Activated T-helper 2 cell treated with anti-CD3 and anti-CD28 coated beads, Interferon-gamma antibody, Interleukin-2, Interleukin-4, amounts not matched to agents 10 μg/mL and 5 μg/mL and 100 μg/mL, durations not matched to agents 14 hours and 24 hours and 36 hours (primary cell): ENCODE measurements at regions not wholly inside any gene's neighbourhood (a gene's known extent, or its start where the extent isn't known, plus 50 kb on each side); places are given as distances from the start of the nearest gene placed in this dataset.
"Not testable (repeated sequence)": the region's sequence is repeated elsewhere in the genome, so short reads cannot be mapped to it uniquely, and the experiment has no call there.

ENCODE experiments used
- DNase-seq: peaks from one replicate; pipeline ENCODE4 v3.0.0; 2021; ENCODE audit warnings: low spot score
- H3K27ac Mint-ChIP-seq: one replicate; pipeline ENCODE4 v1.8.0; 2021; ENCODE audit warnings: mixed read lengths
- H3K27me3 Mint-ChIP-seq: one replicate; pipeline ENCODE4 v1.8.0; 2021; ENCODE audit warnings: low read depth, mixed read lengths
- H3K36me3 Mint-ChIP-seq: one replicate; pipeline ENCODE4 v1.8.0; 2021; ENCODE audit warnings: low read depth, mixed read lengths
- H3K4me1 Mint-ChIP-seq: one replicate; pipeline ENCODE4 v1.8.0; 2021; ENCODE audit warnings: low read depth, mixed read lengths
- H3K4me3 Mint-ChIP-seq: one replicate; pipeline ENCODE4 v1.8.0; 2021; ENCODE audit warnings: low read depth, mild to moderate bottlenecking, moderate library complexity, mixed read lengths
- H3K9me3 Mint-ChIP-seq: one replicate; pipeline ENCODE4 v1.8.0; 2021; ENCODE audit warnings: mixed read lengths
- intact Hi-C: fragments of 100-400 bp; cut with micrococcal nuclease; formaldehyde crosslinking; loops from one replicate; pipeline ENCODE4 v1.15.1; 2023

- no peaks in the 10 kb centered on the region for H3K36me3 Mint-ChIP-seq
- H3K9me3 Mint-ChIP-seq, result peaks cover 3% of the 10 kb centered on the region
- H3K27ac Mint-ChIP-seq, result no peak overlapping the region
- no peaks in the 10 kb centered on the region for H3K4me1 Mint-ChIP-seq
- DNase-seq, result no peak
- H3K4me3 Mint-ChIP-seq, result no peak overlapping the region
- intact Hi-C loops, result no loop called here
- peaks cover 6% of the 10 kb centered on the region for H3K27me3 Mint-ChIP-seq
Observed at GRCh38 chr10:6864142-6864541, 284.1 kb upstream of the PRKCQ start.

- H3K4me1 Mint-ChIP-seq, result no peaks in the 10 kb centered on the region
- no peak overlapping the region for H3K4me3 Mint-ChIP-seq
- peaks cover 10% of the 10 kb centered on the region for H3K27me3 Mint-ChIP-seq
- no peaks in the 10 kb centered on the region for H3K36me3 Mint-ChIP-seq
- no peak for DNase-seq
- peaks cover 3% of the 10 kb centered on the region for H3K9me3 Mint-ChIP-seq
- no peak overlapping the region for H3K27ac Mint-ChIP-seq
- intact Hi-C loops, result no loop called here
Observed at GRCh38 chr10:6863381-6863780, 283.3 kb upstream of the PRKCQ start.

- intact Hi-C loops, result no loop called here
- Mint-ChIP-seq H3K4me1 (no peaks in the 10 kb centered on the region), H3K9me3 (no peaks in the 10 kb centered on the region), H3K27ac (no peak overlapping the region), H3K36me3 (no peaks in the 10 kb centered on the region), H3K27me3 (peaks cover 26% of the 10 kb centered on the region), H3K4me3 (no peak overlapping the region)
- DNase-seq, result no peak
Observed at GRCh38 chr10:6850452-6850851, 270.4 kb upstream of the PRKCQ start.

DNA sequence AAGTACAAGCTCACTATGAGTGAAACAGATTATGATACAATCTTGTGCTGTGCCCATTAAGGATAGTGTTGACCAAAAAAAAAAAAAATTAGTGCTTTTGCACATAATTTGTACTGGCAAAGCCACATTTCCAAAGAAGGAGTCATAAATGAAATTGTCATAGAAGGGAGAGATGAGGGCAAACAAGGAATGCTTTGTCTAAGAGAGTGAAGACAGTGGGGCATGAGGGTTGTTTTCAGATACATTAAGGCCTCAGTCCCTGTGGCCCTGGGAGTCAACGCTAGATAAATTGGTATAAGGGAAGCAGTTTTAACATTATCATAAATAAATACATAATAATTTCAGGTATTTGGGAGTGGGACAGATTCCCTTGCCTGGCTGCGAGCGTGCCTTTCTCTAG is 267.5 kb upstream of the PRKCQ start:
- intact Hi-C loops, result no loop called here
- Mint-ChIP-seq H3K27ac (no peak overlapping the region), H3K27me3 (peaks cover 24% of the 10 kb centered on the region), H3K9me3 (no peaks in the 10 kb centered on the region), H3K4me3 (no peak overlapping the region), H3K4me1 (no peaks in the 10 kb centered on the region), H3K36me3 (no peaks in the 10 kb centered on the region)
- DNase-seq, result no peak

- no peaks in the 10 kb centered on the region for H3K36me3 Mint-ChIP-seq
- H3K27me3 Mint-ChIP-seq, result peaks cover 18% of the 10 kb centered on the region
- no peak for DNase-seq
- intact Hi-C loops, result no loop called here
- no peak overlapping the region for H3K27ac Mint-ChIP-seq
- H3K4me3 Mint-ChIP-seq, result no peak overlapping the region
- H3K9me3 Mint-ChIP-seq, result no peaks in the 10 kb centered on the region
- peaks cover 2% of the 10 kb centered on the region for H3K4me1 Mint-ChIP-seq
Observed at GRCh38 chr10:6843894-6844650, 264.0 kb upstream of the PRKCQ start.

DNA sequence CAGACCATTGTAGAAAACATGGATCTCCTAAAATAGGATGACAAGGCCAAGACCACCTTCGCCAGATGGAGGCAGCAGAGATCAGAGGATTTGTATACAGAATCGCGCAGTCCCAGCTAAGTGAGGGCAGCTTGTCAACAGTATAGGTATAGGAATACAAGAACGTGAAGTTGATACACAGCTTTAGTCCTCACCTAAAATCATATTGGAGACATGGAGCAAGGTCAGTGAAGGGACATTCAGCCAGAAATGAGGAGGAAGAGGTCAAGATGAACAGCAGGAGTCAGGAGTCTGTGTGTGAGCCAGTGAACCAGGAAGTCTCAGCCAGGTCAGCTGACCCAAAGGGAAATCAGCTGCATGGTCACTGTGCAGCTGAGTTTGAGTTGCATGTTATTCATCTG is 263.4 kb upstream of the PRKCQ start:
- no peak overlapping the region for H3K4me3 Mint-ChIP-seq
- intact Hi-C loops, result no loop called here
- H3K9me3 Mint-ChIP-seq, result no peaks in the 10 kb centered on the region
- H3K4me1 Mint-ChIP-seq, result peaks cover 2% of the 10 kb centered on the region
- DNase-seq, result no peak
- peaks cover 17% of the 10 kb centered on the region for H3K27me3 Mint-ChIP-seq
- H3K27ac Mint-ChIP-seq, result no peak overlapping the region
- no peaks in the 10 kb centered on the region for H3K36me3 Mint-ChIP-seq

DNA sequence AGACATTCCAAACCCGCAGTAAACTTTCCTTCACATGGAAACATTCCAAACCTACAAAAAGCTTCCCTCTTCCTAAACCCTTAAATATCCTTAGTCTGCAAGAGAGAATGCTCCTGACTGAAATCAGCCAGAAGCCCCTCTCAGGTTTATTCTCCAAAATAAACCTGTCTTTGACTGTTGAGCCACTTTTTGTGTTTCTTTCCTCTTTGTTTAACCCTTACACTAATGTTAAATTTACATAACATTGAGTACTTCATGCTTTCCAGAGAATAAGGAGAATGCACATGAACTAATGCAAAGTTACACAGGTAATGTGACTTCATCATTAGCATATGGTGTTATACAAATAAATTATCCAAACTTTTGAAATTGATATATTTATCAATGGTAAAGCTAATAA is 262.6 kb upstream of the PRKCQ start:
- Mint-ChIP-seq H3K27me3 (peaks cover 17% of the 10 kb centered on the region), H3K4me1 (peaks cover 2% of the 10 kb centered on the region), H3K9me3 (no peaks in the 10 kb centered on the region), H3K4me3 (no peak overlapping the region), H3K27ac (no peak overlapping the region), H3K36me3 (no peaks in the 10 kb centered on the region)
- intact Hi-C loops, result no loop called here
- no peak for DNase-seq

DNA sequence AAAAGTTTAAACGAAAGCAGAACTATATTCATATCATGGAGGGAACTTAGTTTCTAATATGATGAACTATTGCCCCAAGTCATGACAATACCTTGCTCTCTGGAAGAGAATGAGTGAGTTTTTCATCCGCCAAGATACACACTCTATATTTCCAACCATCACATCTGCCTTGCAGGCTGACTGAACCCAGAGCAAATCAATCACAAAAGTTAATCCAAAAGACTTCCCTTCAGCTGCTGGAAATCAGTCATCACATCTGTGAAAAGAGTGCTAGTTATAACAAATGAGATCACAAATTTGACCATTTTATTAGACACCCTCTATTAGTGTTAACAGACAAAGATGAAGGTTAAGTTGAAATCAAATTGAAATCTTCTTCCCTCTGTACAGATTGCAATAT is 261.7 kb upstream of the PRKCQ start:
- peaks cover 11% of the 10 kb centered on the region for H3K27me3 Mint-ChIP-seq
- H3K36me3 Mint-ChIP-seq, result no peaks in the 10 kb centered on the region

GRCh38 chr10:6840766-6841165 is 260.7 kb upstream of the PRKCQ start:
- no peak for DNase-seq
- no peaks in the 10 kb centered on the region for H3K36me3 Mint-ChIP-seq
- peaks cover 2% of the 10 kb centered on the region for H3K4me1 Mint-ChIP-seq
- H3K9me3 Mint-ChIP-seq, result no peaks in the 10 kb centered on the region
- intact Hi-C loops, result no loop called here
- H3K27me3 Mint-ChIP-seq, result peaks cover 10% of the 10 kb centered on the region
- no peak overlapping the region for H3K27ac Mint-ChIP-seq
- no peak overlapping the region for H3K4me3 Mint-ChIP-seq

More for the DNA sequence above, 261.7 kb upstream of the PRKCQ start:
- no peak for DNase-seq
- H3K4me1 Mint-ChIP-seq, result peaks cover 2% of the 10 kb centered on the region
- intact Hi-C loops, result no loop called here
- H3K27ac Mint-ChIP-seq, result no peak overlapping the region
- H3K4me3 Mint-ChIP-seq, result no peak overlapping the region
- H3K9me3 Mint-ChIP-seq, result no peaks in the 10 kb centered on the region

DNA sequence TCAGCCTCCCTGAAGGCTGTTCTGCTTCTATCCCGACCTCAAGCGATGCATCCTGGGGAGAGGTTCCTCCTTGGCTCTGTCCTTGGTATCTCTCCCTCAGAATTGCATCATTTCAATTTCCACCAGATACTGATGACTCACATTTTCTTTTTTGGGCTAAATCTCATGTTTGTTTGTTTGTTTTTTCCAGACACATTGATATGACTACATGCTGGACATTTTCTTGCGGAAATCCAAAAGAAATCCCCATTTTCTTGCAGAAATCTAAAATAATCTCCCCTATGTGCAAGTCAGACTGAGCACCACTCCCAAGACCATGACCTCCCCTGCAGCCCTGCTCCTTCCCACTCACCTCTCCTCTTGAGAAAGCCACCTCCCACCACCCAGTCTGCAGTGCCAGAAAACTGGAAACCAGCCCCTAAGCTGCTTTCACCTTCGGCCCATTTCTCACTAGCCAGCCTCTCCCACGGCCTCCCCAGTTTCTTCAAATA is 260.2 kb upstream of the PRKCQ start:
- no peaks in the 10 kb centered on the region for H3K36me3 Mint-ChIP-seq
- no peak overlapping the region for H3K27ac Mint-ChIP-seq
- DNase-seq, result no peak
- no peak overlapping the region for H3K4me3 Mint-ChIP-seq
- peaks cover 7% of the 10 kb centered on the region for H3K27me3 Mint-ChIP-seq
- intact Hi-C loops, result no loop called here
- peaks cover 2% of the 10 kb centered on the region for H3K4me1 Mint-ChIP-seq
- H3K9me3 Mint-ChIP-seq, result no peaks in the 10 kb centered on the region

- peaks cover 7% of the 10 kb centered on the region for H3K27me3 Mint-ChIP-seq
- H3K36me3 Mint-ChIP-seq, result no peaks in the 10 kb centered on the region
- H3K27ac Mint-ChIP-seq, result no peak overlapping the region
- DNase-seq, result no peak
- no peaks in the 10 kb centered on the region for H3K9me3 Mint-ChIP-seq
- H3K4me3 Mint-ChIP-seq, result no peak overlapping the region
- peaks cover 2% of the 10 kb centered on the region for H3K4me1 Mint-ChIP-seq
- intact Hi-C loops, result loop anchor here (10.0 kb wide), 1 partner anchor 577 kb away; the partner anchor contains the start of gene SFMBT2
Observed at GRCh38 chr10:6838118-6838517, 258.0 kb upstream of the PRKCQ start.

GRCh38 chr10:6833458-6834011 is 253.5 kb upstream of the PRKCQ start:
- Mint-ChIP-seq H3K9me3 (no peaks in the 10 kb centered on the region), H3K27ac (no peak overlapping the region), H3K4me3 (no peak overlapping the region), H3K36me3 (no peaks in the 10 kb centered on the region), H3K27me3 (peaks cover 8% of the 10 kb centered on the region), H3K4me1 (no peaks in the 10 kb centered on the region)
- intact Hi-C loops, result loop anchor here (10.0 kb wide), 1 partner anchor 581 kb away; the partner anchor contains the start of gene SFMBT2
- no peak for DNase-seq

GRCh38 chr10:6830981-6831380 is 250.9 kb upstream of the PRKCQ start:
- intact Hi-C loops, result loop anchor here (10.0 kb wide), 1 partner anchor 584 kb away; the partner anchor contains the start of gene SFMBT2
- H3K4me3 Mint-ChIP-seq, DNase-seq, H3K9me3 Mint-ChIP-seq, H3K27ac Mint-ChIP-seq, H3K4me1 Mint-ChIP-seq, H3K36me3 Mint-ChIP-seq, H3K27me3 Mint-ChIP-seq: not testable (repeated sequence)
